ENCODE measurements at regions not wholly inside any gene's neighbourhood (a gene's known extent, or its start where the extent isn't known, plus 50 kb on each side); places are given as distances from the start of the nearest gene placed in this dataset.

- TF ChIP-seq POLR2AphosphoS5 (IDR thresholded peaks at IDR 0.05) (no peak), CTCF (IDR thresholded peaks at IDR 0.05) (no peak), POLR2A (IDR thresholded peaks at IDR 0.05; ENCODE audit: low read depth) (no peak)
These were observed 123.3 kb upstream of the SIX2 start for GRCh38 chr2:45132551-45132950.

Data from esophagus muscularis mucosa (tissue), 3 donors.